Loucy (cell line): ENCODE measurements at regions not wholly inside any gene's neighbourhood (a gene's known extent, or its start where the extent isn't known, plus 50 kb on each side); places are given as distances from the start of the nearest gene placed in this dataset.

Source experiments
- H2AFZ ChIP-seq: fragments of 200-600 bp; sonication (generic); 2 replicates; pipeline ENCODE4 v1.6.0; 2016; ENCODE audit warnings: antibody characterized with exemption, mild to moderate bottlenecking, low read length, moderate library complexity
- H3F3A ChIP-seq: fragments of 200-600 bp; 2 replicates; pipeline ENCODE4 v1.6.0; 2016; ENCODE audit warnings: antibody characterized with exemption, low read depth, mild to moderate bottlenecking
- H3K27me3 ChIP-seq: fragments of 200-600 bp; sonication (generic); 2 replicates; pipeline ENCODE4 v1.6.1; 2014; ENCODE audit warnings: low read length, mild to moderate bottlenecking; ENCODE audit not compliant: insufficient read depth, poor library complexity, severe bottlenecking
- H3K36me3 ChIP-seq: fragments of 200-600 bp; sonication (generic); 2 replicates; pipeline ENCODE4 v1.6.1; 2016; ENCODE audit warnings: low read length; ENCODE audit not compliant: insufficient read depth
- H3K4me1 ChIP-seq: fragments of 200-600 bp; sonication (generic); 2 replicates; pipeline ENCODE4 v1.5.1; 2014; ENCODE audit warnings: low read length, mild to moderate bottlenecking; ENCODE audit not compliant: insufficient read depth, poor library complexity, severe bottlenecking
- H3K4me2 ChIP-seq: fragments of 200-600 bp; sonication (generic); 2 replicates; pipeline ENCODE4 v1.6.0; 2014; ENCODE audit warnings: antibody characterized with exemption, low read length, low read depth, mild to moderate bottlenecking; ENCODE audit not compliant: poor library complexity, severe bottlenecking
- H3K4me3 ChIP-seq: fragments of 200-600 bp; sonication (generic); 2 replicates; pipeline ENCODE4 v1.5.1; 2014; ENCODE audit warnings: low read length, mild to moderate bottlenecking, mixed read lengths; ENCODE audit not compliant: poor library complexity, severe bottlenecking
- H3K79me2 ChIP-seq: fragments of 200-600 bp; sonication (generic); 2 replicates; pipeline ENCODE4 v1.6.1; 2014; ENCODE audit warnings: low read length; ENCODE audit not compliant: insufficient read depth
- H3K9ac ChIP-seq: fragments of 200-600 bp; sonication (generic); 2 replicates; pipeline ENCODE4 v1.6.0; 2014; ENCODE audit warnings: mild to moderate bottlenecking, low read depth, low read length, moderate library complexity; ENCODE audit not compliant: poor library complexity, severe bottlenecking
- H3K9me2 ChIP-seq: fragments of 200-600 bp; sonication (generic); replicated peaks from 2 replicates; pipeline ENCODE4 v1.6.1; 2016; ENCODE audit warnings: low read depth, low read length, mixed read lengths
- H3K9me3 ChIP-seq: fragments of 200-600 bp; sonication (generic); 2 replicates; pipeline ENCODE4 v1.6.1; 2014; ENCODE audit warnings: mild to moderate bottlenecking, antibody characterized with exemption, low read length, low read depth; ENCODE audit not compliant: insufficient read depth
- H4K20me1 ChIP-seq: fragments of 200-600 bp; sonication (generic); 2 replicates; pipeline ENCODE4 v1.6.0; 2014; ENCODE audit warnings: antibody characterized with exemption, low read length, mild to moderate bottlenecking; ENCODE audit not compliant: insufficient read depth, poor library complexity, severe bottlenecking
- CTCF ChIP-seq: fragments of 200-600 bp; sonication (generic); conservative IDR thresholded peaks from 2 replicates; pipeline ENCODE4 v1.5.1; 2014; ENCODE audit warnings: mild to moderate bottlenecking, antibody characterized with exemption, low read length
- EZH2phosphoT487 ChIP-seq: fragments of 200-600 bp; IDR thresholded peaks from 2 replicates; pipeline ENCODE4 v1.6.1; 2018; ENCODE audit warnings: antibody characterized with exemption, mild to moderate bottlenecking, moderate library complexity, borderline replicate concordance

GRCh38 chr14:25430808-25431207 lies 380.9 kb upstream of the STXBP6 start:
- H3K79me2 ChIP-seq, result no peaks in the 10 kb centered on the region
- H3K4me2 ChIP-seq, result no peak overlapping the region
- no peaks in the 10 kb centered on the region for H3K27me3 ChIP-seq
- no peaks in the 10 kb centered on the region for H3K9me3 ChIP-seq
- TF ChIP-seq CTCF (no peak), EZH2phosphoT487 (no peak)
- no peaks in the 10 kb centered on the region for H4K20me1 ChIP-seq
- H3K9ac ChIP-seq, result no peak overlapping the region
- H3F3A ChIP-seq, result no peaks in the 10 kb centered on the region
- H2AFZ ChIP-seq, result no peak overlapping the region
- no peaks in the 10 kb centered on the region for H3K4me1 ChIP-seq
- no peaks in the 10 kb centered on the region for H3K9me2 ChIP-seq
- H3K36me3 ChIP-seq, result no peaks in the 10 kb centered on the region
- H3K4me3 ChIP-seq, result no peak overlapping the region

- Histone ChIP-seq H3K36me3 (no peaks in the 10 kb centered on the region), H4K20me1 (no peaks in the 10 kb centered on the region), H3K9ac (no peak overlapping the region), H3K9me2 (no peaks in the 10 kb centered on the region), H3K79me2 (no peaks in the 10 kb centered on the region), H3K27me3 (no peaks in the 10 kb centered on the region), H3F3A (no peaks in the 10 kb centered on the region), H3K4me1 (no peaks in the 10 kb centered on the region), H3K9me3 (no peaks in the 10 kb centered on the region), H2AFZ (no peak overlapping the region), H3K4me3 (no peak overlapping the region), H3K4me2 (no peak overlapping the region)
- TF ChIP-seq EZH2phosphoT487 (no peak), CTCF (no peak)
These were observed 363.1 kb upstream of the STXBP6 start for GRCh38 chr14:25412998-25413397.

- H3K79me2 ChIP-seq, result no peaks in the 10 kb centered on the region
- no peak overlapping the region for H3K4me2 ChIP-seq
- no peak overlapping the region for H2AFZ ChIP-seq
- H3K36me3 ChIP-seq, result no peaks in the 10 kb centered on the region
- no peaks in the 10 kb centered on the region for H3F3A ChIP-seq
- H3K9ac ChIP-seq, result no peak overlapping the region
- H3K27me3 ChIP-seq, result no peaks in the 10 kb centered on the region
- no peaks in the 10 kb centered on the region for H3K4me1 ChIP-seq
- TF ChIP-seq CTCF (peak; percentile 60), EZH2phosphoT487 (no peak)
- H3K4me3 ChIP-seq, result no peak overlapping the region
- H4K20me1 ChIP-seq, result no peaks in the 10 kb centered on the region
- no peaks in the 10 kb centered on the region for H3K9me2 ChIP-seq
- H3K9me3 ChIP-seq, result no peaks in the 10 kb centered on the region
These were observed 362.1 kb upstream of the STXBP6 start for GRCh38 chr14:25411781-25412757.
